Esophagus squamous epithelium (tissue), 5 donors: ENCODE measurements at regions not wholly inside any gene's neighbourhood (a gene's known extent, or its start where the extent isn't known, plus 50 kb on each side); places are given as distances from the start of the nearest gene placed in this dataset.

Experiments
- DNase-seq: peaks from one replicate; lab custom pipeline; 2025; lab: John Stamatoyannopoulos, UW
- H3K27ac ChIP-seq, 4 donors: fragments of 200-600 bp; sonication (generic); one replicate each; pipeline ENCODE4 v1.5.1; 2016 to 2019; ENCODE audit warnings: mild to moderate bottlenecking in 1 of 4
- H3K27me3 ChIP-seq, 4 donors: fragments of 200-600 bp; sonication (generic); 1 replicate in 3 of 4; 2 replicates in 1 of 4; pipeline versions ENCODE4 v1.5.1 to v1.6.0; 2017 to 2021; ENCODE audit warnings: antibody characterized with exemption in 1 of 4
- H3K36me3 ChIP-seq, 3 donors: fragments of 200-600 bp; sonication (generic); one replicate each; pipeline ENCODE4 v1.5.1; 2016 to 2019
- H3K4me1 ChIP-seq, 3 donors: fragments of 200-600 bp; sonication (generic); one replicate each; pipeline ENCODE4 v1.5.1; 2017 to 2019
- H3K4me3 ChIP-seq, 4 donors: fragments of 200-600 bp; sonication (generic); 1 replicate in 3 of 4; 2 replicates in 1 of 4; pipeline ENCODE4 v1.5.1; 2016 to 2019; ENCODE audit warnings: mild to moderate bottlenecking in 2 of 4, moderate library complexity in 1 of 4
- H3K9me3 ChIP-seq, 3 donors: fragments of 200-600 bp; sonication (generic); one replicate each; pipeline ENCODE4 v1.5.1; 2016 to 2019
- CTCF ChIP-seq, 6 experiments: fragments of 450-650 bp in 4 of 6; fragments of 200-600 bp in 2 of 6; sonication (generic) in 2 of 6; IDR thresholded peaks; one replicate each; pipeline ENCODE4 v1.5.1; 2016 to 2019; ENCODE audit warnings: antibody characterized with exemption in 6 of 6, mild to moderate bottlenecking in 4 of 6, moderate library complexity in 4 of 6
- POLR2A ChIP-seq, 4 donors: fragments of 450-650 bp; IDR thresholded peaks; one replicate each; pipeline ENCODE4 v1.6.1; 2017; ENCODE audit warnings: antibody characterized with exemption in 4 of 4, mild to moderate bottlenecking in 4 of 4, moderate library complexity in 3 of 4
- WGBS, 2 donors: methylation state at CpG; one replicate each; pipeline ENCODE4 v1.1.5; 2018; 5-methylcytosine and 5-hydroxymethylcytosine counted together
- intact Hi-C: fragments of 100-400 bp; cut with DNase I; formaldehyde crosslinking; loops from one replicate; pipeline ENCODE4 v1.15.0; 2022
- donor health status: DM: yes; HTN: yes; CAD: no.

- H3K27me3 ChIP-seq, result peaks cover 0 to 19% (median 0%) of the 10 kb centered on the region in 4 donors
- H3K36me3 ChIP-seq, result no peaks in the 10 kb centered on the region
- DNase-seq, result no peak
- intact Hi-C loops, result no loop called here
- no peak for TF ChIP-seq POLR2A (IDR thresholded peaks at IDR 0.05)
- no peak for TF ChIP-seq CTCF (IDR thresholded peaks at IDR 0.05)
- H3K9me3 ChIP-seq, result no peaks in the 10 kb centered on the region
- H3K27ac ChIP-seq, result no peak overlapping the region
- 73 to 88% methylated on average over 15 of the region's 25 CpGs for WGBS, 2 donors
- H3K4me3 ChIP-seq, result no peak overlapping the region
- H3K4me1 ChIP-seq, result no peaks in the 10 kb centered on the region
Observed at GRCh38 chr2:495745-496275, 181.4 kb downstream of the TMEM18 start.

GRCh38 chr2:494853-495252 lies 182.4 kb downstream of the TMEM18 start:
- peaks cover 0 to 12% (median 0%) of the 10 kb centered on the region in 4 donors for H3K27me3 ChIP-seq
- no peaks in the 10 kb centered on the region for H3K9me3 ChIP-seq
- intact Hi-C loops, result no loop called here
- TF ChIP-seq POLR2A (IDR thresholded peaks at IDR 0.05) (no peak), CTCF (IDR thresholded peaks at IDR 0.05) (no peak)
- DNase-seq, result no peak
- no peak overlapping the region for H3K4me3 ChIP-seq
- no peak overlapping the region for H3K27ac ChIP-seq
- no peaks in the 10 kb centered on the region for H3K4me1 ChIP-seq
- no peaks in the 10 kb centered on the region for H3K36me3 ChIP-seq
- WGBS, 2 donors, result 82 to 85% methylated on average over 8 to 12 of the region's 13 CpGs

- no peaks in the 10 kb centered on the region for H3K36me3 ChIP-seq
- WGBS, 2 donors, result 66 to 72% methylated on average over 4 of the region's 4 CpGs
- H3K27ac ChIP-seq, result no peak overlapping the region
- TF ChIP-seq CTCF (IDR thresholded peaks at IDR 0.05), result no peak
- no peak for TF ChIP-seq POLR2A (IDR thresholded peaks at IDR 0.05)
- no peak overlapping the region for H3K4me3 ChIP-seq
- H3K9me3 ChIP-seq, result no peaks in the 10 kb centered on the region
- intact Hi-C loops, result no loop called here
- no peak for DNase-seq
- H3K27me3 ChIP-seq, result peaks cover 0 to 5% (median 0%) of the 10 kb centered on the region in 4 donors
- H3K4me1 ChIP-seq, result no peaks in the 10 kb centered on the region
Observed at GRCh38 chr2:493228-493627, 184.0 kb downstream of the TMEM18 start.

GRCh38 chr2:492178-492577 lies 185.0 kb downstream of the TMEM18 start:
- H3K9me3 ChIP-seq, result no peaks in the 10 kb centered on the region
- no peak for DNase-seq
- H3K27me3 ChIP-seq, result peaks cover 0 to 5% (median 0%) of the 10 kb centered on the region in 4 donors
- H3K4me1 ChIP-seq, result no peaks in the 10 kb centered on the region
- TF ChIP-seq CTCF (IDR thresholded peaks at IDR 0.05), result no peak
- TF ChIP-seq POLR2A (IDR thresholded peaks at IDR 0.05), result no peak
- no peak overlapping the region for H3K4me3 ChIP-seq
- intact Hi-C loops, result no loop called here
- 78 to 86% methylated on average over 6 to 14 of the region's 14 CpGs for WGBS, 2 donors
- no peaks in the 10 kb centered on the region for H3K36me3 ChIP-seq
- H3K27ac ChIP-seq, result no peak overlapping the region

GRCh38 chr2:489838-490237 lies 187.4 kb downstream of the TMEM18 start:
- H3K4me3 ChIP-seq, result no peak overlapping the region
- intact Hi-C loops, result no loop called here
- H3K36me3 ChIP-seq, result no peaks in the 10 kb centered on the region
- H3K4me1 ChIP-seq, result no peaks in the 10 kb centered on the region
- no peak overlapping the region for H3K27ac ChIP-seq
- 84 to 86% methylated on average over 12 of the region's 12 CpGs for WGBS, 2 donors
- no peaks in the 10 kb centered on the region for H3K9me3 ChIP-seq
- peaks cover 0 to 5% (median 0%) of the 10 kb centered on the region in 4 donors for H3K27me3 ChIP-seq
- TF ChIP-seq CTCF (IDR thresholded peaks at IDR 0.05) (no peak), POLR2A (IDR thresholded peaks at IDR 0.05) (no peak)
- DNase-seq, result no peak
